ENCODE measurements at regions not wholly inside any gene's neighbourhood (a gene's known extent, or its start where the extent isn't known, plus 50 kb on each side); places are given as distances from the start of the nearest gene placed in this dataset.
"Not testable (repeated sequence)": the region's sequence is repeated elsewhere in the genome, so short reads cannot be mapped to it uniquely, and the experiment has no call there.

GRCh38 chr3:118755253-118755801 is 279.3 kb downstream of the IGSF11 start:
- no peak for DNase-seq

- no peak for DNase-seq
Observed at GRCh38 chr3:118760585-118761290, 273.9 kb downstream of the IGSF11 start.

DNA sequence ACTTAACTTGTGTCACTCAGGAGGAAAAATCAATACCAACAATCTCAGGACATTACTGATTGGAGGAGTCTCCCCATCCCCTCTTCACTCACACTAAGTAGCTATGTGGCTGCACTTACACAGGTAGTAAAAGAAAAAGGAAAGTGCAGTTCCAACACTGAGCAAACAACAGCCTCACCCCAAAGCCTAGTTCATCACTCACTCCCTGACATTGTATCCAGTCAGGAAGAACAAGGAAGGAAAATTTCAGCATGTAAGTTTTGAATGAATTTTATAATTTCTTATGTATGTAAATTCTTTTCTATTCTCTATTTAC is 273.4 kb downstream of the IGSF11 start:
- DNase-seq, result no peak

DNA sequence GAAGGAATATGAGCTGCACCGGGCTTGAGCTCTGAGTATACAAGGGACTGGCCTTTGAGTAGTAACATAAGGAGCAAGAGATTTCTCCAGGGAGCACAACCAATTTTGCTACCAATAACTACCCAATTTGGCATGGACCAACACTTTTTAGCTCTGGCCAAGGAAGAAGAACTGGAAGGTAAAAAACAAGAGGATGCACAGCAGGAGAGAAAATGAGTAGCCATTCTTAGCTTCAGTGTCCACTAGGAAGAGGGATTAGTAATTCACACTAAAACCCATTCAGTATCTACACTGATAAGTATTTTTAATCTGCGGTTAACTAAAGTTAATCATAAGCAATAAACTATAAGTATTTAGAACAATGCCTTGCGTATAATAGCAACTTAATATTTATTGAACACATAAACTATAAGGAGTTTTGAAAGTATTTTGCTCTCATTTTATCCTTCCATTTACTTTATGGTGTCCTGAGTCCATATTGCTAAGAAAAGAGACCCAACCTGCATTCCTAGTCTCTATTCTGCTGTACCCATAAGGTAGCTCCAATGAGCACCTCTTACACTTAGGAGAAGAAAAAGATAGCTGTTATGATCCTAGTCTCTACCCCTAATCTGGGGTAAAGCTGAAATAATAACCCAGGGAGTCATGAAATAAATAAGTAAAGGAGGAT is 268.9 kb downstream of the IGSF11 start:
- DNase-seq, result no peak

GRCh38 chr3:118766306-118766669 is 268.4 kb downstream of the IGSF11 start:
- no peak for DNase-seq

DNA sequence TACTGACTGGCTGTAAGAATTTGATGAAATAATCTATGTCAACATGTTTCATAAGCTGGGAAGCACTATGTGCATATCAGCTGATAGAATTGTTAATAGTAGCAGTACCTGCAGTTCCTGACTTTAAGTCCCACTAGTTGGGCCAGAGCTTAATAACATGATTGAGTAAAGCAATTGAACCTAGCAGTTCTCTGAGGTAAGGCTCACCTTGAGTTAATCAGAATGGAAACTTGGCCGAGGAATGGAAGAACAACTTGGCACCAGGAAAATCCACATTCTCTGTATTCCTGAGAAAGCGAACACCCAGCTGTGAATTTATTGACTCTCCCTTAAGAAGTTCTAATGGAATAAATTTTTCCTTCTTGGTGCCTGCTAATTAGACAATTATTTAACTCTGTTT is 262.6 kb downstream of the IGSF11 start:
- DNase-seq, result no peak

GRCh38 chr3:118772547-118773011 is 262.1 kb downstream of the IGSF11 start:
- no peak for DNase-seq

GRCh38 chr3:118775021-118775420 is 259.6 kb downstream of the IGSF11 start:
- no peak for DNase-seq

DNA sequence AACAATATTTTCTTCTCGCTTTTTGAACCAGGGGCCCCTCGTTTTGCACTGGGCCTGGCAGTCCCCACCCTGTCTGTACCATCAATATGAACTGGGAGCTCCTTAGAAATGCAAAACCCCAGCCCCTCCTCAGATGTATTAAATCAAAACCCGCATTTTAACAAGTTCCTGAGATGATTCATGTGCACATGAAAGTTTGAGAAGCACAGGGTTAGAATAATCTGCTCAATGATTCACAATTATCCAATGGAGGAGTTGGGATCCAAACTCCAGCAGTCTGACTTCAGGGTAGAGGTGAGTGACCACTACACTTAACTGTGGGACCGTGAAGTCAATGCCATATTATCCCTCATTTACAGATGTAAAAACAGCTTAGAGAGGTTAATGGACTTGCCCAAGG is 256.4 kb downstream of the IGSF11 start:
- DNase-seq, result no peak

GRCh38 chr3:118781232-118781631 is 253.4 kb downstream of the IGSF11 start:
- DNase-seq, result no peak

GRCh38 chr3:118781839-118782238 is 252.8 kb downstream of the IGSF11 start:
- no peak for DNase-seq

- DNase-seq, result no peak
Observed at GRCh38 chr3:118782755-118783202, 251.9 kb downstream of the IGSF11 start.

DNA sequence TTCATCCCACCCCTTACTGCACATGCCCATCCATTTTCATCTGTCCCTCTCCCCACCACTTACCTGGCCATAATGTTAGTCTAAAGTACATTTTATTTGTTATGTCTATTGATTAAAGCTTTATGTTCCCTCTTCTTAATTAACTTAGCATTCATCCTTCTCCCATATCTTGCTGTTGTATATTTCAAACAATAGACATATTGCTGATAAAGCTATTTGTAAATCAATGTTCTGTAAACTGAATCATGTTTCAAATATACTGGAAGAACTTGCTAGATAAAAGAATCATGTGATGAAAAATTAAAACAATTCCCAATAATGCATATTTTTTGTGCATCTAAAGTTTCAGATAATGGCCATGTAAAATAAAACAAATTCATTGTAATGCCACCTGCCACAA is 249.2 kb downstream of the IGSF11 start:
- DNase-seq, result no peak

DNA sequence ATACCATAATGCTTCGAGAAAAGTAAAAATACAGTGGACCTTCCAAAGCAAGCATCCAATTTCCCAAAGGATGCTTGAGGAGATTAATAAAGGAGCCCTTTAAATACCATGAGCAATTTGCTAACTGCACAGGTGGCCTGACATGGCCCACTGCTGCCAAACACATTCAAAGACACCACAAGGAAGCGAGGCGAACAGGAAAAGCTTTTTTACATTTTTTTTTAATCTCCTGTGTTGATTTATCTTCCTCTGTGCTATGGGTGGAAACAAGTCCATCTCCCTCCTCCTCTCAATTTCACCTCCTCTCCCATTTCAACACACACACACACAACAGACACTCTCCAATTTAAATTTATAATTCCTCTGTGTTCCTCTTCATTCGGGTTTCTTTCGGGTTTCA is 243.4 kb downstream of the IGSF11 start:
- no peak for DNase-seq

GRCh38 chr3:118792191-118792590 is 242.5 kb downstream of the IGSF11 start:
- no peak for DNase-seq

DNA sequence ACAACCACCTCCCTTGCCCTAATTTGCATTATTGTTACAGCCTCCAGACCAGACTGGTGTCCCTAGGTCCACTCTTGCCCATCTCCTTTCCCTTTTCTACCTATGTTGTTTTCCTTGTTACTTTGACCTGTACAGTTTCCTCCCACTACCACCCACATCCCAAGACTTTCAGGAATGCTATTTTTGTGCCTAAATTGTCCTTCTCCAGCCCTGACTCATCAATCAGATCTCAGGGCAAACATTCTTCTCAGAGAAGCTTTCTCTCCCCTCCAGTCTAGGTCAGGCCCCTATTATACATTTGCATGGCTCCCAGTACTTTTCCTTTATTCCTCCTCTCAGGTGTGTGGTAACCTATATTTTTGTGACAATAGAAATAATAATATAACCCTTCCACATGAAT is 241.5 kb downstream of the IGSF11 start:
- DNase-seq, result no peak

- no peak for DNase-seq
Observed at GRCh38 chr3:118799303-118799702, 235.3 kb downstream of the IGSF11 start.

- no peak for DNase-seq
Observed at GRCh38 chr3:118801899-118802298, 232.7 kb downstream of the IGSF11 start.

GRCh38 chr3:118802325-118803095 is 232.1 kb downstream of the IGSF11 start:
- DNase-seq, result no peak

DNA sequence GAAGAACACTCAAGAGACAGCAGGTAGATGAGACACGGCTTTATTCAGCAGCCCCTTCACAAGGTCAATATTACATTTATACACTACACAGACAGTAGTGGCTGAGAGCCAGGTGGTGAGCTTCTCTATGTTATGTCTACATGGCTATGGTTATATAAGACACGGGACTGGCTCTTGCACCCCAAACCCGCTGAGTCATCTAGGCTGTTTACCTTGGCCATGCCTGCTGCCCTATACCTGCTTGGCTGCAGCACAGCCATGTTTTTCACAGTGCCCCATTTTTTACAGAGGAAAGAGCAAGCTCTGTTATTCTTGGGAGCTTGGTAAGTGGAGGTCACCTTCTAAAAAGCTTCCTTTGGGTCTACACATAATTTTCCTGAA is 231.6 kb downstream of the IGSF11 start:
- DNase-seq, result no peak

DNA sequence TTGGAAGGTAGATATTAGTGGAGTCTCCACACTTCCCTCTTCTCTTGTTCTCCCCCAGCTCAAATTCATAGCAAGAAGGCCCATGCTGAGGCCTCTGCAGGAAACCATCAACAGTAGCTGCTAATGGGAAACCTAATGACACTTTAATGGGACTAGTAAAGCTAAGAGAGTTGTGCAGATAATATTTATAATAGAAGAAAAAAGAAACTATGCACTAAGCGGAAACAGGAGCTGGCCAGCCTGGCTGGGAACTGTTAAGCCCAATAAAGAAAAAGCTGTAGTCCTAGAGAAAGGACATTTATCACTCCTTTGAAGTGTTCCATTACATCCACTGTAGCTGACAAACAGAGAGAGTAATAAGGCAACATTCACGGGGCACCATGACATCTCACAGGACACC is 229.6 kb downstream of the IGSF11 start:
- DNase-seq, result no peak

- no peak for DNase-seq
Observed at GRCh38 chr3:118806423-118806822, 228.2 kb downstream of the IGSF11 start.

- not testable (repeated sequence) for DNase-seq
Observed at GRCh38 chr3:118807349-118807748, 227.3 kb downstream of the IGSF11 start.

All from muscle of arm (tissue), 1 donor.